ENCODE measurements at regions not wholly inside any gene's neighbourhood (a gene's known extent, or its start where the extent isn't known, plus 50 kb on each side); places are given as distances from the start of the nearest gene placed in this dataset.
"Not testable (repeated sequence)": the region's sequence is repeated elsewhere in the genome, so short reads cannot be mapped to it uniquely, and the experiment has no call there.

- CTCF ChIA-PET: no interaction called here
- POLR2A ChIA-PET: no interaction called here
Observed at GRCh38 chr14:58725871-58726270, 88.1 kb downstream of the DACT1 start.

DNA sequence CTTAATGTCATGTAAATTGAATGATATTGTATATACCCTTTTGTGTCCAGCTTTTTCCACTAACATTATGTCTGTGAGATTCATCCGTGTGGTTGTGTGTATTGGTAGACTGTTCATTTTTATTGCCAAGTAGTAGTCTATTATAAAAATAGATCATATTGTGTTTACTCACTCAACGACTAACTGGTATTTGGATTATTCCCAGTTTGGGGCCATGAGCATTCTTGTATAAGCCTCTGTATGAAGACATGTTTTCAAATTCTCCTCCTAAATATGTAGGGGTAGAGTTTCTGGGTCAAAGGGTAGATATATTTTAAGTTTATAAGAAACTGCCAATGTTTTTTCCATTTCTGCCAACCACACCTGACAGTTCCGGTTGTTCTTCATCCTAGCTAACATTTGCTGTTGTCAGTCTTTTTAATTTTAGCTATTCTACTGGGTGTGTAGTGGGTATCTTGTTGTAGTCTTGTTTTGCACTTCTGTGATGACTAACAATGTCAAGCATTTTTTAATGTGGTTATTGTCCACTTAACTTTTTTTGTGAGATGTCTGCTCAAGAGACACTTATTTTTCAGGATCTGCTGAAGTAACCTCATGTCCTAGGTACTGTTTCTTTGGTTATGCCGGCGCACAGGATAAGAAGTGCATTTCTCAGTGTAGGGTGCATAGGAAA lies 93.2 kb downstream of the DACT1 start:
- ChIA-PET POLR2A (no interaction called here), CTCF (no interaction called here)

DNA sequence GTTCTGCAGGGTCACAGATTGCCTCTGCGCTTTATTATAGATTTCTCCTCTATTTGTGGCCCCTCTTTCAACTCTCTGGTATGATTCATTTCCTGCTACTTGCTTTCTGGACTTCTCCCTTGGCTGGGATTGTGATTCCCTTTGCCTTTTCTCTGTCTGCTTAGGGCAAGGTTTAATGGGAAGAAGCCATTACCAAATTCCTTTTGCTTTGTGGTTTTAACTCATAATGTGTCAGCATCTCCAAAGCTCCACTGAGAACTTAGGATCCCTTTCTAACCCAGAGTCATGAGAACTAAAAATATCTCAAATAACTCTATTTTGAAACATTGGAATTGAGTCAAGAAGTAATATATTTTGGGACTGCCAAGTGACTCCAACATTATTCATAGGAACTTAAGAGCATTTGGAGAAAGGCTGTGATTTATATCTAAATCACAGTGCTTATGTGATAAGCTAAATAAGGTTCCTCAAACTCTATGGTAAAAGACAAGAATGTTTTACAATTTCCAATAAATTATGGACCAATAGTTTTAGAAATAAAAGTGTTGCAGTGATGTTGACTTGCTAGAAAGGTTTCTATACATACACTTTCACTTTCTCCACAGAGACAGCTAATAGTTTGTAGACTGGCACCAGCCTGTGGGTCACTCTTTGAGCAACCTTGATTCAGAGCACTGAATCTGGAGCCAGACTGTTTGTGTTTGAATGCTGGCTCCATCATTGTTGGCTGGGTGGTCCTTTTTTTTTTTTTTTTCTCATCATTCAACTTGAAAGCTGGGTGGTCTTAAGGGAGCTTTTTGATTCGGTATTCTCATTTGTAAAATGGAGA lies 93.9 kb downstream of the DACT1 start:
- CTCF ChIA-PET: no interaction called here
- POLR2A ChIA-PET: no interaction called here

DNA sequence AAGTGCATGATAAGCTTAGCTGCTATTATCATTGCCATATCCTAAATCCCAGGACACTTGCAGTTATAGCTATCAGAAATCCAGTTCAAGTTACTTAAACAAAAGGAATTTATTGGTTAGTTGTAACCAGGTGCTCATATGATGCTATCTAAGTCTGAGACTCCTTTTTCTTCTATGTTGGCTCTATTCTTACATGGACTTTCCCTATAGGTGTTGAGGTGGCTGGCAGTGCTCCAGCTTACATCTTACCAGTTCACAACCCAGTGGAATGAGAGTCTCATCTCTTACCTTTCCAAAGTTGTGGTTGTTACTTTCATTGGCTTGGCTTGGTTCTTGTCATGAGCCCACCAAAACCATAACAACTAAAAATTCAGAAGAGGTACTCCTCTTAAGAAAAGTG lies 94.6 kb downstream of the DACT1 start:
- ChIA-PET CTCF (no interaction called here), POLR2A (no interaction called here)

DNA sequence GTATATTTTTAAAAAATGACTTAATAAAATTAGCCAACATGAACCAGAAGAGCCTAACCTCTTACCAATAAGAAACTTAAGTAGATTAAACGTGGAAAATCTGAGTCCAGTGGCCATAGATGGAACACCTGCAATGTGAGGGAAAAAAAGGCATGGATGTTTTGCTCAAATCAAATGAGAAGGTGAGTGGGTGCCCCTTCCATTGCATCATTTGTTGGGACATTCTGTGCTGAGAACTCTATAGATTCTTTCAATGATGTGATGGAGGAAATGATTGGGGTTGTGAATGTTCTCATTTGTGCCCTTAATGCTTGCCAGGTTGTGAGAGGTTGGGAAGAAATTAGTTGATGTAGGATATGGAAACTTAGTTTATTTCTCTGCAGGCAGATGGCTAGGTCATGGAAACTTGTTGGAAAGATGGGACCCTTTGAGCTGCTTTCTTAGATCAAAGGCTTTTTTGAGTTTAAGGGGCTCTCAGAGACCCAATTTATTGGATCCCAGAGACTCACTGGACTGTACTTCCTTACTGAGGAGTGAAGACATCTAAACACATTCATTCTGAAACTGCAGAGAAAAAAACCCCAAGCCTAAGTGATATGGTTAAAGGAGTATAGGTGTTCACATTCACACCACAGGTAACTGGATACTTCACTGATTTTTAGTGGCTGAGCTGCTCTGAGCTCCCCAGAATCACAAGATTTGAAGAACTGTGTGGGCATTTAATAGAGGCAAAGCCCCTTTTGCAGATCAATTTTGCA lies 95.9 kb downstream of the DACT1 start:
- ChIA-PET POLR2A (no interaction called here), CTCF (no interaction called here)

DNA sequence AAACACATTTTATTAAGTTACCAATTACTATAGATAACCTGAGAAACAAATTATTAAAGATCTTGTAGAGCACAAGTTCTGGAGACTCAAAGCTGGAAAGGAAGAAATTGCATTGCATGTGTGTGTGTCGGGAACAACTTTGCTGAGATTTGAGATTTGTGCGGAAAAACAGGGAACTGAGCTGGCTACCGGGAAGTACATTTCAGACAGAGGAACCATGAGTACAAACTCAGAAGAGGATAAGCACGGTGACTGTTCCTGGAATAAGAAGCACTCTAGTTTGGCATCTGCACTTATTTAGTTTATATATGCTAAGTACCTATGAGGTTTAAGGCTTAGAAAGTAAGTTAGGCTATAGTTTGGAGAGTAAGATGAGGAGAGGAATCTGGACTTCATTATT lies 97.8 kb downstream of the DACT1 start:
- POLR2A ChIA-PET: no interaction called here
- CTCF ChIA-PET: no interaction called here

DNA sequence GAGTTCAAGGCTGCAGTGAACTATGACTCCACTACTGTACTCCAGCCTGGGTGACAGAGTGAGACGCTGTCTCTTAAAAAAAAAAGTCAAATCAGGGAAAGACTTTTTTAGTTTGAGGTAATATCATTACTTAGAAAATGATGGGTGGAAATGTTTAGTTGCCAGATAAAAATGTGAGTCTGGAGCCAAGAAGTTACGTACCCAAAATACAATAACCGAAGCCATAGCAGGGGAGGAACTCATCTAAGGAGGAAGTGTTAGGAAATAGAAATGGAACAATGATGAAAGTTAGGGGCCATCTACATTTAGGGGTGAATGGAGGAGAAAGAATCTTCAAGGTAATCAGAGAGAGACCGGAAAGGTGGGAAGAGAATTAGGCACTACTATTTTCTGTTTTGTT lies 98.8 kb downstream of the DACT1 start:
- ChIA-PET CTCF (no interaction called here), POLR2A (no interaction called here)

GRCh38 chr14:58737511-58737910 lies 99.7 kb downstream of the DACT1 start:
- CTCF ChIA-PET: no interaction called here
- POLR2A ChIA-PET: no interaction called here

- POLR2A ChIA-PET: no interaction called here
Observed at GRCh38 chr14:58738189-58738836, 100.6 kb downstream of the DACT1 start.

GRCh38 chr14:58738876-58739275 lies 101.1 kb downstream of the DACT1 start:
- CTCF ChIA-PET: no interaction called here
- POLR2A ChIA-PET: no interaction called here

More at GRCh38 chr14:58738189-58738836, 100.6 kb downstream of the DACT1 start:
- CTCF ChIA-PET: no interaction called here

- ChIA-PET CTCF (no interaction called here), POLR2A (no interaction called here)
Observed at GRCh38 chr14:58739674-58740073, 101.9 kb downstream of the DACT1 start.

DNA sequence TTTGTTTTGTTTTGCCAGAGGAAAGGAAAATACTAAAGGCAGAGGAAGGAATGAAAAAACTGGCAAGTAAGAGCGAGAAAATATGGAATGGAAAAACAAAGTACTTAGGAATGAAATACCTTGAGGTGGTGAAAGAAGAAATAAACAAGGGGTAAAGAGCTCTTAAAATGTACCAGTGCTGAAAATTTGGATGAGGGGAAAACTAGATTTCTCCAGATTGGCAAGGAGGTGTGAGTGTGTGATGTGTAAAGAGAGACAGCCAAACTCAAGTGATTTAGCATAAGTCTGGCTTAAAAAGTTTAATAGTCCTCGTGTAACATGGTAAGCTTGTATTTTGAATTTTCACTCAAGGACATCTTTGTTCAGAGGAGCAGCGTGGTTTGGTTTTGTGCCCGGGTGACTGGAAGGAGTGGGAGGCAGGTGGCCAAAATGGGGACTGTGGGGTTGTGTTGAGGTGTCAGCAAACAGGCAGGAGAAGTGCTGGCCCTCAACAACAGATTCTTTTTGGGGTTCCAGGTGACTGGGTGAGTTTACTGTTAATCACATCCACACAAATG lies 102.7 kb downstream of the DACT1 start:
- ChIA-PET CTCF (no interaction called here), POLR2A (no interaction called here)

GRCh38 chr14:58744801-58745394 lies 107.1 kb downstream of the DACT1 start:
- CTCF ChIA-PET: interaction anchor here (0.7 kb wide), 2 partner anchors 43 to 50 kb away, joined by 3 read pairs; no protein-coding TSS in a partner anchor
- POLR2A ChIA-PET: no interaction called here

DNA sequence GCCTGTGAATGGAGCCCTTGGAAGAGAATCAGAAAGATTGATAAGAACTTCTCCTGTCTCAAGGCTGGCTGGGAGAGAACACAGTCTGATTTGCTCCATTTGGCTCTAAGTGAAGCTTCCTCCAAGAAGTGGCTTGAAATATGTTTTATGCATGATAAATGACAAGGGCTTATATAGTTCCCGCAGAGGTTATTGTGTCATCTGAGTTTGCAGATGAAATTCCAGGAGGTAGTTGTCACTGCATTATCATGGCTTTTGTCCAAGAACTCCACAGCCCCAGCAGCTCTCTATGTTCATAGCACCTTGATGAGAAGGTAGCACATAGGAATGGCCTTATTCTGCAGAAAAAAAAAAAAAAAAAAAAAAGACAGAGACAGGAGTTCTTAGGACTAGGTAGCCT lies 108.5 kb downstream of the DACT1 start:
- ChIA-PET POLR2A (no interaction called here), CTCF (no interaction called here)

GRCh38 chr14:58746701-58747100 lies 108.9 kb downstream of the DACT1 start:
- ChIA-PET CTCF (no interaction called here), POLR2A (no interaction called here)

DNA sequence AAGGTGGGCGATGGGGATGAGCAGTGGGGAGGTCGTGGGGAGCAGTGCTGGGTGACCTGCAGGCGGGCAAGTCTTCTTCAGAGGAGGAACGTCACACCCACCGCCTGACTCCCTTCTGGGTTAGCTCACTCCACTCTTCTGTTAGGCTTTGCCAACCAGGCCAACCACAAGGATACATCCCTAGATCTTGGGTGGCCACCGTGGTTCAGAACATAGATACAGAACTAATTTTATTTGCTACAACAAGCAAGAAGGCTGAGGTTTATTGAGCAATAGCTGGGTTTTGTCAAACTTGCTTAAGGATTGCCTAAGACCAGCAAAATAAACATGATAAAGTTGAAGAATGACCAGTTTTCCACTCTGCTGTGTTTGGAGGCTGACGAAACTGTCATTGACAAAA lies 109.4 kb downstream of the DACT1 start:
- ChIA-PET CTCF (no interaction called here), POLR2A (no interaction called here)

DNA sequence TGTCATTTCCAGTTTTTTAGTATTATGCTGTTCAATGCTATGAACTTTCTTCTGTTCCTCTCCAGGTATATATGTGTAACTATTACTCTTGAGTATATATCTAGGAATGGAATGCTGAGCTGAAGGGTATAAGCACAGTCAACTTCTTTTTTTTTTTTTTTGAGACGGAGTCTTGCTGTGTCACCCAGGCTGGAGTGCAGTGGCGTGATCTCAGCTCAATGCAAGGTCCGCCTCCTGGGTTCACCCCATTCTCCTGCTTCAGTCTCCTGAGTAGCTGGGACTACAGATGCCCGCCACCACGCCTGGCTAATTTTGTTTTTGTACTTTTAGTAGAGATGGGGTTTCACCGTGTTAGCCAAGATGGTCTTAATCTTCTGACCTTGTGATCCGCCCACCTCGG lies 110.5 kb downstream of the DACT1 start:
- POLR2A ChIA-PET, CTCF ChIA-PET: not testable (repeated sequence)

DNA sequence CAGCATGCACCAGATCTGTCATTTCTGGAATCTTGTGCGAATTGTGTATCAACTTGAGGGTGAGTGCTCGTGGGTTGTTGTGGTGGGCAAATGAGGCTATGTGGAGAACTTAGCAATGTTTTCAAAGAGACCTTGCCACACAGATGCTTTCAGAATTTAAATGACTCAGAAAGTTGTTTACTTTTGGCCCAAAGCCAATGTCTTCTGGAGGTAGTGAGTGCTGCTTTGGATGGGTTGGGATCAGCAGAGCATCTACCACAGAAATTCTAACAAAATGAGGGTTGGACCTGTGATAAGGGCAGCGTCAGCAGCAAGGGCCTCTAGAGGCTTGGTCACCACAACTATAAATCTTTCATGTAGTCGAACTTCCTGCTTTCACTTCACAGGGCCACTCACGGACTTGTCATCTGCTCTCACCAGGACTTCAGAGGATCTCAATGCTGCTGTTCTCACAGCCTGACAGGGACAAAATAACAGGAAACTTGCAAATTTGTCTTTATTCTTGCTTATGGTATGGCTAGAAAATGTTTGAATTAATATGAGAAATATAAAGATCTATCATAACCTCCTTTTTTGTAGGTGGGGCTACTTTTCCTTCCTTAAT lies 111.4 kb downstream of the DACT1 start:
- ChIA-PET POLR2A (no interaction called here), CTCF (no interaction called here)

DNA sequence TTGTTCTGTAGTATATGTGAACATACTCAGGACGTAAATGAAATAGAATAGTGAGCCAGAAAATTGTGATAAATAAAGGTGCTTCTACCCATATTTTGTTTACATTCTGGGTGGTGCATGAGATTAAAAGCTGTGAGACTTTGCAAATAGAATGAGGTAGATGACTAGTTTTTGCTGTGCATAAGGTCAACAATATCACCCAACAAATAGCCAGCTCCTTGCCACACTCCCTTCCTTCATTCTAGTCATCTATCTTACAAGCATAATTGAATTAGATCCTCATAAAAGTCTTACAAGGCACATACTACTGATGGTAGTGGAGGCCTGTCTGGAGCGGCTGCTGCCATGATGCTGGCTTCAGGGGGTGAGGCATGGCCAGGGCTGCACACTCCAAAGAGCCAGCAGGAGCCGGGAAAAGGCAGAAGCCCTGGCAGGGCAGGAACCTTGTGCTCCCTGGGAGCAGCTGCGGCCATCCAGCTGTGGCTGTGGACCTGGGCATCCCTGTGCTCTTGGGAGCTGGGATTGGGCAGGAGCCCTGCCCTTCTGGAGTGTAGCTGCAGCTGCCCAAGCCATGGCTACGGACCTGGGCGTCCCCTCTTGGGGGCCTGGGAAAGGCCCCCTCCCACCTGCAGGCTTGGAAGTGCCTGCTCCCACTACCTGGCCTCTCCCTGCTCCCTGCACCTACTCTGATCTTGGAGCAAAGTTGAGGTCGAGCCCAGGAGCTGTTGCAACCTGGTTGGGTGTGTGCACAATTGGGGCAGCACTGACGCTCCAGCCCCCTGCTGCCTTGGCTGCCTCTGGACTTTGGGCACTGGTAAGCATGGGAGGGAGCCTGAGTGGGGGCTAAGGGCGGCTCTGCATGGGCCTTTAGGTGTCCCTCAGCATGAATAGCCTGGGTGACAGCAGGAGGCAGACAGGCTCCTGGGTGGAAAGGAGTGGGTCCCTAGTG lies 112.8 kb downstream of the DACT1 start:
- ChIA-PET POLR2A (no interaction called here), CTCF (no interaction called here)

Measured in activated CD8-positive, alpha-beta memory T cell treated with anti-CD3 and anti-CD28 coated beads for 36 hours (primary cell).